Loucy (cell line): ENCODE measurements at regions not wholly inside any gene's neighbourhood (a gene's known extent, or its start where the extent isn't known, plus 50 kb on each side); places are given as distances from the start of the nearest gene placed in this dataset.

ENCODE experiments used
- CTCF ChIP-seq: fragments of 200-600 bp; sonication (generic); conservative IDR thresholded peaks from 2 replicates; pipeline ENCODE4 v1.5.1; 2014; ENCODE audit warnings: mild to moderate bottlenecking, antibody characterized with exemption, low read length
- EZH2phosphoT487 ChIP-seq: fragments of 200-600 bp; IDR thresholded peaks from 2 replicates; pipeline ENCODE4 v1.6.1; 2018; ENCODE audit warnings: antibody characterized with exemption, mild to moderate bottlenecking, moderate library complexity, borderline replicate concordance

GRCh38 chr5:9864791-9865190 lies 234.6 kb upstream of the TAS2R1 start:
- no peak for TF ChIP-seq CTCF
- no peak for TF ChIP-seq EZH2phosphoT487
